GM12864 (cell line): ENCODE measurements at regions not wholly inside any gene's neighbourhood (a gene's known extent, or its start where the extent isn't known, plus 50 kb on each side); places are given as distances from the start of the nearest gene placed in this dataset.

Experiments
- DNase-seq: peaks from one replicate; pipeline ENCODE4 v3.0.0-alpha.2; 2011; ENCODE audit warnings: low read depth
- H3K4me3 ChIP-seq: 2 replicates; pipeline ENCODE4 v1.5.1; 2011; ENCODE audit warnings: mild to moderate bottlenecking, low read depth, low read length, control low read depth
- CTCF ChIP-seq: IDR thresholded peaks from 2 replicates; pipeline ENCODE4 v1.5.1; 2011; ENCODE audit warnings: low read depth, mild to moderate bottlenecking, moderate library complexity, low read length, control low read depth, inconsistent platforms; ENCODE audit errors: missing control alignments

- H3K4me3 ChIP-seq, result no peak overlapping the region
- no peak for TF ChIP-seq CTCF
- no peak for DNase-seq
These were observed 635.4 kb upstream of the GOT2 start for GRCh38 chr16:59369523-59369922.

- DNase-seq, result no peak
- no peak for TF ChIP-seq CTCF
- H3K4me3 ChIP-seq, result no peak overlapping the region
These were observed 634.5 kb upstream of the GOT2 start for GRCh38 chr16:59368586-59368985.

- H3K4me3 ChIP-seq, result no peak overlapping the region
- DNase-seq, result no peak
- no peak for TF ChIP-seq CTCF
These were observed 622.6 kb upstream of the GOT2 start for GRCh38 chr16:59356709-59357108.

GRCh38 chr16:59356144-59356543 is 622.0 kb upstream of the GOT2 start:
- DNase-seq, result no peak
- no peak overlapping the region for H3K4me3 ChIP-seq
- TF ChIP-seq CTCF, result no peak

- DNase-seq, result no peak
- no peak for TF ChIP-seq CTCF
- no peak overlapping the region for H3K4me3 ChIP-seq
These were observed 621.6 kb upstream of the GOT2 start for GRCh38 chr16:59355704-59356103.

GRCh38 chr16:59351305-59351903 is 617.3 kb upstream of the GOT2 start:
- DNase-seq, result no peak
- TF ChIP-seq CTCF, result no peak
- H3K4me3 ChIP-seq, result no peak overlapping the region

- DNase-seq, result no peak
- no peak overlapping the region for H3K4me3 ChIP-seq
- TF ChIP-seq CTCF, result no peak
These were observed 616.6 kb upstream of the GOT2 start for GRCh38 chr16:59350670-59351069.
